Fibroblast of skin of left quadriceps (primary cell): ENCODE measurements at regions not wholly inside any gene's neighbourhood (a gene's known extent, or its start where the extent isn't known, plus 50 kb on each side); places are given as distances from the start of the nearest gene placed in this dataset.
"Not testable (repeated sequence)": the region's sequence is repeated elsewhere in the genome, so short reads cannot be mapped to it uniquely, and the experiment has no call there.

Experiments
- DNase-seq, 2 experiments: peaks; one replicate each; pipeline ENCODE4 v3.0.0-alpha.2; 2013; ENCODE audit warnings: low read depth in 2 of 2

- no peak for DNase-seq
Measured at GRCh38 chr7:120180221-120180620, 92.8 kb upstream of the KCND2 start.

- DNase-seq = no peak
Measured at GRCh38 chr7:120181499-120181898, 91.5 kb upstream of the KCND2 start.

- no peak for DNase-seq
Measured at GRCh38 chr7:120184866-120185265, 88.1 kb upstream of the KCND2 start.

GRCh38 chr7:120185940-120186682 lies 86.9 kb upstream of the KCND2 start:
- no peak for DNase-seq

GRCh38 chr7:120186688-120187087 lies 86.3 kb upstream of the KCND2 start:
- DNase-seq = no peak

- DNase-seq = no peak
Measured at GRCh38 chr7:120189623-120190022, 83.4 kb upstream of the KCND2 start.

GRCh38 chr7:120190109-120190508 lies 82.9 kb upstream of the KCND2 start:
- DNase-seq = no peak

- DNase-seq = no peak
Measured at GRCh38 chr7:120190566-120190965, 82.4 kb upstream of the KCND2 start.

- not testable (repeated sequence) for DNase-seq
Measured at GRCh38 chr7:120191423-120191822, 81.6 kb upstream of the KCND2 start.

- DNase-seq = no peak
Measured at GRCh38 chr7:120201290-120201689, 71.7 kb upstream of the KCND2 start.

GRCh38 chr7:120205101-120205500 lies 67.9 kb upstream of the KCND2 start:
- DNase-seq = no peak

- DNase-seq = no peak
Measured at GRCh38 chr7:120207037-120207436, 65.9 kb upstream of the KCND2 start.

GRCh38 chr7:120215654-120216053 lies 57.3 kb upstream of the KCND2 start:
- DNase-seq = no peak

GRCh38 chr7:120216947-120217346 lies 56.0 kb upstream of the KCND2 start:
- DNase-seq = no peak

GRCh38 chr7:120218712-120219111 lies 54.3 kb upstream of the KCND2 start:
- DNase-seq = no peak

GRCh38 chr7:120221666-120222065 lies 51.3 kb upstream of the KCND2 start:
- DNase-seq = no peak
